ENCODE measurements at regions not wholly inside any gene's neighbourhood (a gene's known extent, or its start where the extent isn't known, plus 50 kb on each side); places are given as distances from the start of the nearest gene placed in this dataset.
"Not testable (repeated sequence)": the region's sequence is repeated elsewhere in the genome, so short reads cannot be mapped to it uniquely, and the experiment has no call there.

DNA sequence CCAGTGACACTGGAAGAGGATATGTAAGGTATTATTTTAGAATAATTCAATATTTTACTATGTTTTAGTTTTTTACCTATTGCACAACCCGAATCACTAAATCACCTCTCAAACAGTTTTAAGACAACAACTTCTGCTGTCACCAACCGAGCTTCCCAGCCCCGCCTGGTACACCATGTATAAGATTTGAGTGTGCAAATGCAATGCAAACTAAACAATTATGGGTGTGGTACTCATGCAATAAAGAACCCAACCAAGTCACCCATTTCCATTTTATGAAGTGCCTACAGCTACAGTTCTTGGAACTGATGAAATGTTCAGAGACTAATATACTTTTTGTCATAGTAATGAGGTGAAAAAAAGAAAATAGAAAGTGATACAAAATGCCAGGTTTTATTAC is 256.2 kb downstream of the TAFA4 start:
- no peak for DNase-seq (ENCODE audit: low spot score)
- TF ChIP-seq, protein P1, sequence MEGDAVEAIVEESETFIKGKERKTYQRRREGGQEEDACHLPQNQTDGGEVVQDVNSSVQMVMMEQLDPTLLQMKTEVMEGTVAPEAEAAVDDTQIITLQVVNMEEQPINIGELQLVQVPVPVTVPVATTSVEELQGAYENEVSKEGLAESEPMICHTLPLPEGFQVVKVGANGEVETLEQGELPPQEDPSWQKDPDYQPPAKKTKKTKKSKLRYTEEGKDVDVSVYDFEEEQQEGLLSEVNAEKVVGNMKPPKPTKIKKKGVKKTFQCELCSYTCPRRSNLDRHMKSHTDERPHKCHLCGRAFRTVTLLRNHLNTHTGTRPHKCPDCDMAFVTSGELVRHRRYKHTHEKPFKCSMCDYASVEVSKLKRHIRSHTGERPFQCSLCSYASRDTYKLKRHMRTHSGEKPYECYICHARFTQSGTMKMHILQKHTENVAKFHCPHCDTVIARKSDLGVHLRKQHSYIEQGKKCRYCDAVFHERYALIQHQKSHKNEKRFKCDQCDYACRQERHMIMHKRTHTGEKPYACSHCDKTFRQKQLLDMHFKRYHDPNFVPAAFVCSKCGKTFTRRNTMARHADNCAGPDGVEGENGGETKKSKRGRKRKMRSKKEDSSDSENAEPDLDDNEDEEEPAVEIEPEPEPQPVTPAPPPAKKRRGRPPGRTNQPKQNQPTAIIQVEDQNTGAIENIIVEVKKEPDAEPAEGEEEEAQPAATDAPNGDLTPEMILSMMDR (IDR thresholded peaks at IDR 0.05) = no peak
- Histone ChIP-seq H3K27ac (no peak overlapping the region), H3K4me3 (no peak overlapping the region)

- Histone ChIP-seq H3K4me3 (no peak overlapping the region), H3K27ac (no peak overlapping the region)
- DNase-seq (ENCODE audit: low spot score) = no peak
- TF ChIP-seq, protein P1 (IDR thresholded peaks at IDR 0.05) = no peak
Measured at GRCh38 chr3:68667346-68667745, 265.0 kb downstream of the TAFA4 start.

DNA sequence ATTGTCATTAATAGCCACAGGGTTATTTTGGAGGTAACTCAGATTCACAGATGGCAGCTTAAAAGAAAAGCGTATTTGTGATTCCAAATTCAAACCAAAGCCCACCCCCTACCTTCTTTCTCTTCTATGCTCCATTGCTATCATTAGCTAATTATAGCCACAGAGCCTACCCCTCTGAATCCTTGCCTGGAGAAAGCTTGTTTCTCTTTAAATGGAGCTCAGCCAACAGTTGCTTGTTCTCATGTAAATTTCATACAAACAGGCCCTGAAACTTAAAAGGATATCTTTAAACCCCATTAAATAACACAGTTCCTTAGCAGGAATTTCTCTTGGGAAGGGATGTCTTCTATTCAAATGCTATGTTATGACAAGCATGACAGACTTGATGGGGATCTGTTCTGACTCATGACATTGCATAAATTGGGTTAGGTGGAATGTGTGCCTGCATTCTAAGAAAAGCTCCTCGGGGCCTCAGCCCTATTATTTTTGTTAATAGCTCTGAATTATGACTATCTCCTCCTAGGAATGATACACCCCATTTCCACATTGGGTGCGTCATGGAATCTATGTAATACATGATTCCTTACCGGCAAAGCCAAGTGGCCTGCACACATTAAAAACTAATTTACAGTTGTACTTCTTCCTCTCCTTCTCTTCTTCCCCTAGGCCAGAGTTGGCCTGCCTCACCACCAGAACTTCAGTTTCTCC is 265.8 kb downstream of the TAFA4 start:
- peak overlapping the region in 1 of 2 donors; percentile 37 for H3K27ac ChIP-seq
- TF ChIP-seq, protein P1 (IDR thresholded peaks at IDR 0.05) = no peak
- no peak overlapping the region for H3K4me3 ChIP-seq
- DNase-seq (ENCODE audit: low spot score) = no peak

- DNase-seq (ENCODE audit: low spot score) = no peak
- Histone ChIP-seq H3K4me3 (no peak overlapping the region), H3K27ac (peak overlapping the region in 1 of 2 donors; percentile 10)
- TF ChIP-seq, protein P1 (IDR thresholded peaks at IDR 0.05) = no peak
Measured at GRCh38 chr3:68664276-68664675, 268.1 kb downstream of the TAFA4 start.

- TF ChIP-seq, protein P1 (IDR thresholded peaks at IDR 0.05) = no peak
- DNase-seq (ENCODE audit: low spot score) = no peak
- Histone ChIP-seq H3K4me3 (no peak overlapping the region), H3K27ac (no peak overlapping the region)
Measured at GRCh38 chr3:68662176-68662575, 270.2 kb downstream of the TAFA4 start.

DNA sequence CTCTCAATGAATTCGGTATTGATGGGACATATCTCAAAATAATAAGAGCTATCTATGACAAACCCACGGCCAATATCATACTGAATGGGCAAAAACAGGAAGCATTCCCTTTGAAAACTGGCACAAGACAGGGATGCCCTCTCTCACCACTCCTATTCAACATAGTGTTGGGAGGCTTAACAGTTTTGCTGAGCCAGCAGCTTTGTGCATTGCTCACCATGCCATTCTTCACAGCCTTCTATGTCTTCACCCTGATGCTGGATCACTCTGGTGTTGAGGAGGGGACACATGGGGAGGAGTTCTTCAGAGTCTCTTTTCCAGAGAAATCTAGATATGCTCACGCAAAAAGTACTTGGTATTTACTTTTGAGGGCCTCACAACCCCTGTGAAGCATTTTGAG is 281.7 kb downstream of the TAFA4 start:
- H3K4me3 ChIP-seq; H3K27ac ChIP-seq; DNase-seq (ENCODE audit: low spot score): not testable (repeated sequence)

GRCh38 chr3:68648494-68648893 is 283.9 kb downstream of the TAFA4 start:
- no peak for DNase-seq (ENCODE audit: low spot score)
- TF ChIP-seq, protein P1 (IDR thresholded peaks at IDR 0.05) = no peak
- no peak overlapping the region for H3K27ac ChIP-seq

More at GRCh38 chr3:68648494-68648893, 283.9 kb downstream of the TAFA4 start:
- H3K4me3 ChIP-seq = no peak overlapping the region
